H1 (cell line): ENCODE measurements at regions not wholly inside any gene's neighbourhood (a gene's known extent, or its start where the extent isn't known, plus 50 kb on each side); places are given as distances from the start of the nearest gene placed in this dataset.

Source experiments
- CTCF ChIA-PET: fragments of 300-600 bp; sonication (Branson Sonifier 250); formaldehyde crosslinking; loops from one replicate; lab custom pipeline; 2021; ENCODE audit not compliant: partially characterized antibody; lab: Charles Lee
- POLR2A ChIA-PET: fragments of 300-600 bp; sonication (Branson Sonifier 250); formaldehyde crosslinking; loops from one replicate; lab custom pipeline; 2021; ENCODE audit warnings: inconsistent platforms; ENCODE audit not compliant: partially characterized antibody; lab: Charles Lee
- DNase-seq, 2 experiments: peaks; one replicate each; pipeline versions ENCODE4 v3.0.0 to v3.0.0-alpha.2; 2010 to 2022; ENCODE audit warnings: low spot score in 2 of 2, low read depth in 1 of 2, mixed read lengths in 1 of 2
- FAIRE-seq: peaks from 2 replicates; lab custom pipeline; 2011; peaks lifted over from hg19 to GRCh38; lab: Jason Lieb, UNC
- H2AFZ ChIP-seq: 2 replicates; pipeline ENCODE4 v1.8.1; 2012; ENCODE audit warnings: low read length, inconsistent platforms
- H2AK5ac ChIP-seq: 2 replicates; pipeline ENCODE4 v1.6.1; 2013; ENCODE audit warnings: low read depth, low read length
- H2BK120ac ChIP-seq: replicated peaks from 2 replicates; pipeline ENCODE3; 2013; ENCODE audit warnings: low read depth, low read length, inconsistent platforms
- H2BK12ac ChIP-seq: 2 replicates; pipeline ENCODE4 v1.6.1; 2013; ENCODE audit warnings: low read depth, low read length
- H2BK15ac ChIP-seq: 2 replicates; pipeline ENCODE4 v1.6.1; 2013; ENCODE audit warnings: low read length
- H2BK20ac ChIP-seq: 2 replicates; pipeline ENCODE4 v1.6.1; 2013; ENCODE audit warnings: low read length
- H2BK5ac ChIP-seq: 2 replicates; pipeline ENCODE4 v1.6.1; 2013; ENCODE audit warnings: low read depth, low read length
- H3K14ac ChIP-seq: 2 replicates; pipeline ENCODE4 v1.6.1; 2013; ENCODE audit warnings: inconsistent platforms; ENCODE audit not compliant: insufficient read length
- H3K18ac ChIP-seq: 2 replicates; pipeline ENCODE4 v1.6.1; 2013; ENCODE audit warnings: low read length; ENCODE audit errors: extremely low read depth
- H3K23ac ChIP-seq: 2 replicates; pipeline ENCODE4 v1.6.1; 2013; ENCODE audit warnings: inconsistent platforms; ENCODE audit not compliant: insufficient read length
- H3K23me2 ChIP-seq: 2 replicates; pipeline ENCODE4 v1.6.1; 2013; ENCODE audit warnings: low read depth, low read length
- H3K27ac ChIP-seq: 2 replicates; pipeline ENCODE4 v1.6.1; 2011; ENCODE audit warnings: low read depth, low read length, inconsistent platforms
- H3K27me3 ChIP-seq, 4 experiments: replicated peaks in 1 of 4; 1 replicate in 1 of 4; 2 replicates in 3 of 4; pipeline versions ENCODE4 v1.6.1 to v1.8.1; 2011 to 2013; ENCODE audit warnings: low read length in 3 of 4, mild to moderate bottlenecking in 3 of 4, inconsistent platforms in 2 of 4, mixed read lengths in 2 of 4, moderate library complexity in 1 of 4; ENCODE audit not compliant: control insufficient read depth in 3 of 4, insufficient read depth in 3 of 4; ENCODE audit errors: extremely low read depth in 1 of 4
- H3K36me3 ChIP-seq, 4 experiments: 2 replicates each; pipeline versions ENCODE4 v1.6.1 to v1.8.1; 2011 to 2013; ENCODE audit warnings: mild to moderate bottlenecking in 4 of 4, low read length in 3 of 4, moderate library complexity in 2 of 4, control low read depth in 1 of 4, inconsistent platforms in 1 of 4; ENCODE audit not compliant: insufficient read depth in 4 of 4, control insufficient read depth in 2 of 4
- H3K4ac ChIP-seq: replicated peaks from 2 replicates; pipeline ENCODE3; 2013; ENCODE audit warnings: low read length, low read depth, mixed read lengths, inconsistent platforms; ENCODE audit not compliant: insufficient read length
- H3K4me1 ChIP-seq, 4 experiments: replicated peaks in 1 of 4; 1 replicate in 1 of 4; 2 replicates in 3 of 4; pipeline versions ENCODE4 v1.6.1 to v1.8.1; 2011 to 2013; ENCODE audit warnings: low read length in 3 of 4, inconsistent platforms in 2 of 4, mixed read lengths in 1 of 4; ENCODE audit not compliant: insufficient read depth in 4 of 4, control insufficient read depth in 3 of 4
- H3K4me2 ChIP-seq, 2 experiments: 2 replicates each; pipeline versions ENCODE4 v1.6.1 to v1.8.1; 2011 to 2013; ENCODE audit warnings: low read depth in 2 of 2, low read length in 2 of 2, control low read depth in 1 of 2, inconsistent platforms in 1 of 2, mild to moderate bottlenecking in 1 of 2; ENCODE audit not compliant: insufficient read depth in 1 of 2
- H3K4me3 ChIP-seq, 4 experiments: fragments of 200-600, 300-600 bp in 1 of 4; sonication (generic), shearing (Covaris generic), sonication (Bioruptor Twin) in 1 of 4; 2 replicates each; pipeline versions ENCODE4 v1.5.1 to v1.8.1; 2011 to 2016; ENCODE audit warnings: low read length in 4 of 4, low read depth in 3 of 4, control low read depth in 2 of 4, inconsistent platforms in 2 of 4, mild to moderate bottlenecking in 2 of 4, mixed read lengths in 1 of 4, moderate library complexity in 1 of 4; ENCODE audit not compliant: insufficient read depth in 2 of 4; ENCODE audit errors: extremely low read depth in 1 of 4
- H3K56ac ChIP-seq: replicated peaks from 2 replicates; pipeline ENCODE3; 2013; ENCODE audit warnings: low read depth, mild to moderate bottlenecking, mixed read lengths, low read length, inconsistent platforms; ENCODE audit not compliant: insufficient read length
- H3K79me1 ChIP-seq: 2 replicates; pipeline ENCODE4 v1.6.1; 2013; ENCODE audit warnings: low read depth, low read length, control low read depth
- H3K79me2 ChIP-seq, 2 experiments: 2 replicates each; pipeline versions ENCODE4 v1.6.1 to v1.8.1; 2012 to 2013; ENCODE audit warnings: low read length in 2 of 2, mild to moderate bottlenecking in 2 of 2, inconsistent platforms in 1 of 2; ENCODE audit not compliant: insufficient read depth in 2 of 2, control insufficient read depth in 1 of 2
- H3K9ac ChIP-seq, 4 experiments: replicated peaks in 1 of 4; 1 replicate in 1 of 4; 2 replicates in 3 of 4; pipeline versions ENCODE4 v1.6.1 to v1.8.1; 2011 to 2013; ENCODE audit warnings: low read depth in 3 of 4, low read length in 3 of 4, control low read depth in 2 of 4, mild to moderate bottlenecking in 2 of 4, moderate library complexity in 2 of 4, inconsistent platforms in 1 of 4; ENCODE audit errors: extremely low read depth in 1 of 4
- H3K9me3 ChIP-seq, 2 experiments: 2 replicates each; pipeline versions ENCODE4 v1.6.1 to v1.8.1; 2012 to 2013; ENCODE audit warnings: mild to moderate bottlenecking in 2 of 2, moderate library complexity in 2 of 2, control low read depth in 1 of 2, inconsistent platforms in 1 of 2, low read depth in 1 of 2, low read length in 1 of 2, mixed read lengths in 1 of 2; ENCODE audit not compliant: insufficient read depth in 2 of 2
- H4K20me1 ChIP-seq, 2 experiments: replicated peaks in 1 of 2; 2 replicates each; pipeline versions ENCODE3 to v1.8.1; 2011 to 2013; ENCODE audit warnings: inconsistent platforms in 2 of 2, low read length in 2 of 2, mild to moderate bottlenecking in 1 of 2; ENCODE audit not compliant: insufficient read depth in 2 of 2, control insufficient read depth in 1 of 2
- H4K5ac ChIP-seq: 2 replicates; pipeline ENCODE4 v1.6.1; 2013; ENCODE audit warnings: low read length, low read depth, mixed read lengths, inconsistent platforms; ENCODE audit not compliant: insufficient read length
- H4K8ac ChIP-seq: 2 replicates; pipeline ENCODE4 v1.8.0; 2013; ENCODE audit warnings: mild to moderate bottlenecking, moderate library complexity, low read length, inconsistent platforms; ENCODE audit not compliant: insufficient read depth; ENCODE audit errors: extremely low read depth
- H4K91ac ChIP-seq: replicated peaks from 2 replicates; pipeline ENCODE3; 2013; ENCODE audit warnings: low read length, mixed read lengths, inconsistent platforms; ENCODE audit not compliant: insufficient read length
- POLR2A ChIP-seq, 2 experiments: IDR thresholded peaks; 1 replicate in 1 of 2; 2 replicates in 1 of 2; pipeline ENCODE4 v1.6.1; 2011; ENCODE audit warnings: low read depth in 2 of 2, low read length in 2 of 2, mild to moderate bottlenecking in 2 of 2; ENCODE audit errors: control extremely low read depth in 1 of 2
- WGBS, 2 experiments: shearing (Covaris generic) in 1 of 2; methylation state at CpG; one replicate each; pipeline versions ENCODE4 v1.1.6 to v1.1.7; 2013 to 2015; ENCODE audit warnings: low lambda C conversion rate in 2 of 2, mixed read lengths in 2 of 2, inconsistent platforms in 1 of 2, low coverage in 1 of 2, missing lambda C conversion rate in 1 of 2; ENCODE audit not compliant: insufficient replicate concordance in 2 of 2, insufficient coverage in 1 of 2, insufficient read length in 1 of 2; ENCODE audit errors: extremely low coverage in 1 of 2, missing lambda C conversion rate in 1 of 2; 5-methylcytosine and 5-hydroxymethylcytosine counted together

DNA sequence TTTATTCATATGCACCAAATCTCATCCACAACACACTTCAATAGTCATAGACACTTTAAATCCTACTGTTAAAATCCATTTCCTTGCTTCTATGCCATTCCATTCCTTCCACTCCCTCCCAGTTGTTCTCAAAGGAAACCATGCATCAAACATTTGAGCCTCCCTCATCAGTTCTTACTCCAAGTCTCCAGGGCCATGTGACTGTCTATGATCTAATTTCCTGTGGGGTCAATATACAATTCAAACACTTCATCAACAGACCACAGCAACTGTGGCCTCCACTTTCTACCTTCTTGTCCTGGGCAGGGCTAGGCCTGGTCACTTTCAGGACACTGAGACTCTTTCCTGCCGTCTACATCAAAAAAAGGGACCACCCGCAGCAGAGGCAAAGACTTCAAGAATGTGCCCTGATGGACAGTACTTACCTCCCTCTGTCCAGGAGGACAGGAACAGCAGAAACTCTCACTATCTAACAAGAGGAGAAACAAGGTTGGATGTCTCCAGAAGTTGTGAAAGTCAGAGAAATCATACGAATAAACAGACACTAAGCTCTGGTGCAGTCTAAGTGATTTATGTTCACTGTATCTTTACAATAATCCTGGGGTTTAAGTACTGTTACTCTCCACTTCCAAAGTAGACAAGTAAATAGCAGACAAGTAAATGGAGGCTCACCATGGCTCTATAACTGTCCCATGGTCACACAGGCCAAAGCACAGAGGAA lies 160.2 kb downstream of the QRSL1 start:
- Histone ChIP-seq H3K14ac (no peak overlapping the region), H3K23ac (no peak overlapping the region), H3K9me3 (no peaks in the 10 kb centered on the region), H2BK20ac (no peak overlapping the region), H3K4ac (peak overlapping the region; percentile 29), H3K27me3 (no peaks in the 10 kb centered on the region), H4K91ac (no peak overlapping the region), H3K23me2 (no peaks in the 10 kb centered on the region; the same call in 1 of the 2 replicates), H3K79me2 (no peaks in the 10 kb centered on the region), H3K9ac (no peak overlapping the region), H3K79me1 (no peaks in the 10 kb centered on the region), H2AK5ac (no peak overlapping the region), H2BK12ac (no peak overlapping the region), H4K8ac (no peak overlapping the region), H2BK5ac (no peak overlapping the region), H2BK15ac (no peak overlapping the region), H3K27ac (no peak overlapping the region), H2BK120ac (no peak overlapping the region), H3K4me3 (no peak overlapping the region), H3K18ac (0 out of 2 replicates have a peak overlapping the region, but pooled peaks have one; percentile 22), H2AFZ (no peak overlapping the region), H4K5ac (no peak overlapping the region), H3K56ac (no peak overlapping the region), H3K4me2 (no peak overlapping the region), H3K36me3 (no peaks in the 10 kb centered on the region), H4K20me1 (no peaks in the 10 kb centered on the region), H3K4me1 (no peaks in the 10 kb centered on the region)
- TF ChIP-seq POLR2A (IDR thresholded peaks at IDR 0.05; ENCODE audit: control extremely low read depth in 1 of 2, low read depth in 2 of 2, low read length in 2 of 2): no peak
- no peak for FAIRE-seq
- WGBS, 2 experiments: 92% methylated on average over 3 of the region's 3 CpGs; no CpG with 5 or more reads in 1 of the 2 experiments
- no peak for DNase-seq
- CTCF ChIA-PET: interaction anchor here (1.3 to 1.6 kb wide), 2 partner anchors 16 to 208 kb away, joined by 3 read pairs; no protein-coding TSS in a partner anchor
- POLR2A ChIA-PET: no interaction called here
